Mucosa of stomach (tissue), 1 donor: ENCODE measurements at regions not wholly inside any gene's neighbourhood (a gene's known extent, or its start where the extent isn't known, plus 50 kb on each side); places are given as distances from the start of the nearest gene placed in this dataset.

Experiments used
- H3K27me3 ChIP-seq: one replicate; pipeline ENCODE4 v1.7.0; 2013; ENCODE audit warnings: mild to moderate bottlenecking, low read length; ENCODE audit not compliant: control insufficient read depth, insufficient read depth
- H3K36me3 ChIP-seq: one replicate; pipeline ENCODE4 v1.7.0; 2013; ENCODE audit warnings: low read length; ENCODE audit not compliant: control insufficient read depth, insufficient read depth
- H3K4me1 ChIP-seq: one replicate; pipeline ENCODE4 v1.7.0; 2013; ENCODE audit warnings: mild to moderate bottlenecking, low read length; ENCODE audit not compliant: control insufficient read depth, insufficient read depth
- H3K4me3 ChIP-seq: one replicate; pipeline ENCODE4 v1.7.0; 2013; ENCODE audit warnings: low read length
- H3K9ac ChIP-seq: one replicate; pipeline ENCODE4 v1.7.0; 2013; ENCODE audit warnings: mild to moderate bottlenecking, low read length, moderate library complexity
- H3K9me3 ChIP-seq: one replicate; pipeline ENCODE4 v1.7.0; 2013; ENCODE audit warnings: mild to moderate bottlenecking, low read length, moderate library complexity; ENCODE audit not compliant: control insufficient read depth
- donor health status: Pancreatic carcinoma.

DNA sequence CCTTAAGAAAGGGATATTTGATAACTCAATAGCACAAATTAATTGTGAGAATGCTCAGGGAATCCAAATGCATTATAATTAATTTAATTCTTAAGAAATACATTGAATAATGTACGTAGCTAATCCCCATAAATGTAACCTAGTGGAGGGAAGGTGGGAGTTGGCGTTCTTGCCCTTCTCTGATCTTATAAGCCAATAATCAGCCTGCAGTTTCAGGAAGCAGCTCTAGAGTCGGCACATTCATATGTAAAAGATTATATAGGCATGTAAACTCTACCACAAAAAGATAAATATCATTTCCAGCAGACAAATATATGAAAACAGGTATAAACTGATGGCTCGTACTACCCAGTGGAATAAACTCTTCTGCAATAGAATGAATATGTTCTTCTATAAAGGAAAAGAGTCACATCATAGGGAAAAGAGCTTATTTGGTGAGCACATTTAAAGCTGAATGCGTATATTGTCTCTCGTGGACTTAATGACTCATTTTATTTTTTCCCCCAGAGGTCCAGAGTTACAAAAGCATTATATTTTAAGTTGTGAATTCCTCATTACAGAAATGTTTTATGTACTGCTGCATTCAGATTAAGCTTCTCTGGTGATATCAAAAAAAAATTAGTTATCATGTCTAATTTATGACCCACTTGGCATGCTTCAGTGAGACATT lies 112.2 kb downstream of the TFAP2A start:
- Histone ChIP-seq H3K4me3 (no peak overlapping the region), H3K9me3 (no peaks in the 10 kb centered on the region), H3K36me3 (no peaks in the 10 kb centered on the region), H3K9ac (no peak overlapping the region), H3K27me3 (no peaks in the 10 kb centered on the region), H3K4me1 (no peaks in the 10 kb centered on the region)

DNA sequence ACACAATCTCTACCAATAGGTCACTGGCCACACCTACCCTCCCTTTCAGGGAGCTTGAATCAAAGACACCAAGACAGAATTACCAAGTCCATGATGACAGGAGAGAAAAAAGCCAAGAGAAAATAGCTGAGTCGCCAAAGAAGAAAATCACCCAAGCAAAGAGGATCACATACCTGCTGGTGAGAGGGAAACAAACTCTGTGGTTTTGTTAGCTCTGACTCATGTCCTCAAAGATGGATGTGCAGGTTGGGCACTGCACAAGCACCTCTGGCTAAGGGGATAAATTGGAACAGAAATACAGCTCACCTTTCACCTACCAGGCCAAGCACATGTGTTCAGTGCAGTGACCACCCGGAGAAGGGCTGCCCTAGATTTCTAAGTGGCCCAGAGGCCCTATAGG lies 114.8 kb downstream of the TFAP2A start:
- Histone ChIP-seq H3K9ac (no peak overlapping the region), H3K27me3 (no peaks in the 10 kb centered on the region), H3K4me1 (no peaks in the 10 kb centered on the region)

DNA sequence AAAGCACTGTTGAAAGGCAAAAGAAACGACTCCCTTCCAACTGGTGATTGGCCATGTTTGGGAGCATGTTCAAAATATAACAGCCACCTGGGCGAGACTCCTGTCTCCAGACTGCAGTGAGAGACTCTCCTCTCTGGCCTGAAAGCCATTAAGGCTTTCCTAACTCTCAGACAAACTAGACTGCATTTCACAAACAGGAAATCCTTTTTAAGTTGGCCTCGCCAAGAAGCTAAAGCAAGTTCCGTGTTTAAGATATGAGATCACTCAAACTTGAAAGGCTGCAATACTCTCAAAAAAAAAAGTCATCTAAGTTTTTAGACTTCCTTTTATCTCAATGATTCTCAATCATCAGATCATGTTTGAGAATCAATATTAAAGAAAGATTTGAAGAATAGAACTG lies 117.0 kb downstream of the TFAP2A start:
- Histone ChIP-seq H3K9ac (no peak overlapping the region), H3K27me3 (no peaks in the 10 kb centered on the region), H3K36me3 (no peaks in the 10 kb centered on the region), H3K4me1 (no peaks in the 10 kb centered on the region), H3K4me3 (no peak overlapping the region), H3K9me3 (no peaks in the 10 kb centered on the region)

More for the DNA sequence above, 114.8 kb downstream of the TFAP2A start:
- Histone ChIP-seq H3K9me3 (no peaks in the 10 kb centered on the region), H3K4me3 (no peak overlapping the region), H3K36me3 (no peaks in the 10 kb centered on the region)

DNA sequence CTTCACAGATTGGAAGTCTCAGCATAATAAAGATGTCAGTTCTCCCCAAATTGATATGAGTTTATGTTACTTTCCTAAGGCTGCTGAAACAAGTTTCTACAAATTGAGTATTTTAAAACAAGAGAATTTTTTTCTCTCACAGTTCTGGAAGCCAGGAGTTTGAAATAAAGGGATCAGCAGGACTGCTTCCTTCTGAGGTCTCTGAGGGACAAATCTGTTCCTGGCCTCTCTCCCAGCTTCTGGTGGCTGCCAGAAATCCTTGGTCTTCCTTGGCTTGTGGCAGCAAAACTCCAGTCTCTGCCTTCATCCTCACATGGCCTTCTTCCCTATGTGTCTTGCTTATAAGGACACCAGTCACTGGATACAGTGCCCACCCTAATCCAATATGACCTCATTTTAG lies 136.1 kb downstream of the TFAP2A start:
- Histone ChIP-seq H3K9me3 (no peaks in the 10 kb centered on the region), H3K4me3 (no peak overlapping the region), H3K4me1 (no peaks in the 10 kb centered on the region), H3K27me3 (no peaks in the 10 kb centered on the region), H3K36me3 (no peaks in the 10 kb centered on the region), H3K9ac (no peak overlapping the region)

DNA sequence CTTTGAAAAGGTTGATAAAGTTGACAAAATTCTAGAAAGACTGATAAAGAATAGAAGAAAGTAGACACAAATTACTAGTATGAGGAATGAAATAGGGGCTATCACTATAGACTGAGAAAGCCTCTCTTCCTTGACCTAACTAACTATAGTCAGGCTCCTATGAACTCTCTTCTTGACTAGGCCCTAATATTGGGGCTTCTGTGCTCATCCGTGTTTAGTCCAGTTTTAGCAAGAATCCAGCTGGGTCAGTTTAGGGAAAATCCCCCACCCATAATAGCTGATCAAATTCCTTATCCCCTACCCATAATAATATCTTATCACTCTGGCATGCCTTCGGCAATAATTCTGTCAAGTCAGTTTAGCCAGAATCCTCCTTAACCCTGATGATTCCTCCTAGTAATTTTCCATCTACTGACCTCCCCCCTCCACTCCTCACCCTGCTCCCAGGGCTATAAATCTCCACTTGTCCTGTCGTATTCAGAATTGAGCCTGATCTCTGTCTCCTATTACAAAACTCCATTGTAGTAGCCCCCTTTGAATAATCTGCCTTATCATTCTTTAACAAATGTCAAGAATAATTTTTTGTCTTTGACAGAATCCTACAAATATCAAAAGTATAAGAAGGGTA lies 138.1 kb downstream of the TFAP2A start:
- Histone ChIP-seq H3K27me3 (no peaks in the 10 kb centered on the region), H3K36me3 (no peaks in the 10 kb centered on the region), H3K9me3 (no peaks in the 10 kb centered on the region), H3K4me1 (no peaks in the 10 kb centered on the region), H3K4me3 (no peak overlapping the region), H3K9ac (no peak overlapping the region)

DNA sequence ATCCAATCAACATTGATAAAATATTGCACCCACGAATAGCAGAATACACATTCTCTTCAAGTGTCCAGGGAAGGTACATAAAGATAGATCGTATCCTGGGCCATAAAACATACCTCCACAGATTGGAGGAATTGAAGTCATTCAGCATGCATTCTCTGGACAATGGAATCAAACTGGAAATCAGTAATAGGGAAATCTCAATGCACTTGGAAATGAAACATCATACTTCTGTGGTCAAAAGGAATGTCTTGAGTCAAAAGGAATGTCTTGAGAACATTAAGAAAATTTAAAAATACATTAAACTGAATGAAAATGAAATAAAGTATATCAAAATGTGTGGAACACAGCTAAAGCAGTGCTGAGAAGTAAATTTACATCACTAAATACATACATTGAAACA lies 138.8 kb downstream of the TFAP2A start:
- Histone ChIP-seq H3K27me3 (no peaks in the 10 kb centered on the region), H3K9me3 (no peaks in the 10 kb centered on the region), H3K36me3 (no peaks in the 10 kb centered on the region), H3K9ac (no peak overlapping the region), H3K4me1 (no peaks in the 10 kb centered on the region), H3K4me3 (no peak overlapping the region)

DNA sequence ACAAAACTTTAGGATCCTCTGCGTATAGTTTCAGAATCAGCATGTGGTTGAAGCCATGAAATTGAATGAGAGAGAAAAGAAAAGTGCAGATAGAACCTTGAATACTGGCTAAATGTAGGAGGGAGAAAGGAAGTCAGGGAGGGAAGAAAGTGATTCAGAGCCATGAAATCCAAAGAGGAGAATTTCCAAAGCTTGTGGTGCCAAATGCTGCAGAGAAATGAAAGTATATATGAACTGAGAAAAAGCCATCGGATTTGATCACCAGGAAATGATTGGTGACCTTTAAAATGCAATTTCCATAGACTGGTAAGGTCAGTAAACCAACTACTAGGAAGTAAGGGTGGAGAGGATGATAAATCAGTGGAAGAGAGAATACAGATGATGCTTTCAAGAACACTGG lies 142.3 kb downstream of the TFAP2A start:
- no peaks in the 10 kb centered on the region for H3K36me3 ChIP-seq
- no peaks in the 10 kb centered on the region for H3K4me1 ChIP-seq
- no peaks in the 10 kb centered on the region for H3K27me3 ChIP-seq
- H3K4me3 ChIP-seq = no peak overlapping the region
- H3K9ac ChIP-seq = no peak overlapping the region
- H3K9me3 ChIP-seq = no peaks in the 10 kb centered on the region

- Histone ChIP-seq H3K27me3 (no peaks in the 10 kb centered on the region), H3K4me1 (no peaks in the 10 kb centered on the region), H3K9ac (no peak overlapping the region), H3K9me3 (no peaks in the 10 kb centered on the region), H3K36me3 (no peaks in the 10 kb centered on the region), H3K4me3 (no peak overlapping the region)
Measured at GRCh38 chr6:10271982-10272381, 142.9 kb downstream of the TFAP2A start.

DNA sequence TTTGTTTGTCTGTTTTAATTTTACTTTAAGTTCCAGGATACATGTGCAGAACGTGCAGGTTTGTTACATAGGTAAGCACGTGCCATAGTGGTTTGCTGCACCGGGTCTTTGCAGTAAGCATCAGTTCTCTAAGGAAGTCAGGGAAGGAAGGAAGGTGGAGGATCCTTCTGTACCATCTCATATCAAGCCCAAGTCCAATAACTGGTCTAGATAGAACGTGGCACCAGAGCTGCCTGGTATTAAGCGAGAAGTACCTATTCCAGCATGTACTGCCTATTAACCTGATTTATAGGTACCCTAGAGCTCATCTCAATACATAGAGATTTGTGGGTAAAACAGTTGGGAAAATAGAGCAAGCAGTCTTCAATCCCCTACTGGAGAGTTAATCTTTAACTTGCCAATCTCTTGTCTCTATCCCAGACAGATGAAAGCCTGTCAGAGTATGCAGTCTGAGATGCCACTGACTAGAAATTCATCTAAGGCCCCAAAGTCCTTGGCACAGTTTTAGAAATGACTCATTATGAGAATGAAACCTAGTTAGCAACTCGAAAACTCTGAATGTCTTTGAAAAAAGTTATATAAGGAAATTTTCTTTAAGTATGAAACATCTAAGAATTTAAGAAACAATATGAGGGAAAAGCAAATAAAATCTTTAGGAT lies 144.9 kb downstream of the TFAP2A start:
- Histone ChIP-seq H3K9me3 (no peaks in the 10 kb centered on the region), H3K9ac (no peak overlapping the region), H3K4me1 (no peaks in the 10 kb centered on the region), H3K4me3 (no peak overlapping the region), H3K36me3 (no peaks in the 10 kb centered on the region), H3K27me3 (no peaks in the 10 kb centered on the region)

- Histone ChIP-seq H3K9me3 (no peaks in the 10 kb centered on the region), H3K36me3 (no peaks in the 10 kb centered on the region), H3K4me1 (no peaks in the 10 kb centered on the region), H3K27me3 (no peaks in the 10 kb centered on the region), H3K4me3 (no peak overlapping the region), H3K9ac (no peak overlapping the region)
Measured at GRCh38 chr6:10268611-10269310, 146.1 kb downstream of the TFAP2A start.

DNA sequence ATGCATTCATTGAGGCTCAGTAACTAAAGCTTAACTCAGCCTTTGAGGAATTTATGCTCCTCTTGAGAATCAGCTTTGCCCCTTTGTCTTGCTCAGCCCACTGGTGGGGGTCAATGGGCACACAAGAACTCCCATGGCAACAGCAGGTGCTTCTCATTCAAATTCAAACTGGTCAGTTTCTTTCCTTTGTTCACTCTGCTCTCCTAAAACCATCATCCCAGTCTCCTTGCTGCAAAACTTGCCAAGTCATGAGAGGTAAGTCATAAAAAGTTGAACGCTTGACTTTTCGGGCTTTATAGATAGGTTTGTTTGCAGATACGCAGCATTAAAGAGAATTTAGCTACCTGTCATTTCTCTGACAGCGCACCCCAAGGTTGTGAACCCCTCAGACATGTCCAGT lies 146.8 kb downstream of the TFAP2A start:
- Histone ChIP-seq H3K4me3 (no peak overlapping the region), H3K4me1 (no peaks in the 10 kb centered on the region), H3K36me3 (no peaks in the 10 kb centered on the region), H3K9ac (no peak overlapping the region), H3K9me3 (no peaks in the 10 kb centered on the region), H3K27me3 (no peaks in the 10 kb centered on the region)

DNA sequence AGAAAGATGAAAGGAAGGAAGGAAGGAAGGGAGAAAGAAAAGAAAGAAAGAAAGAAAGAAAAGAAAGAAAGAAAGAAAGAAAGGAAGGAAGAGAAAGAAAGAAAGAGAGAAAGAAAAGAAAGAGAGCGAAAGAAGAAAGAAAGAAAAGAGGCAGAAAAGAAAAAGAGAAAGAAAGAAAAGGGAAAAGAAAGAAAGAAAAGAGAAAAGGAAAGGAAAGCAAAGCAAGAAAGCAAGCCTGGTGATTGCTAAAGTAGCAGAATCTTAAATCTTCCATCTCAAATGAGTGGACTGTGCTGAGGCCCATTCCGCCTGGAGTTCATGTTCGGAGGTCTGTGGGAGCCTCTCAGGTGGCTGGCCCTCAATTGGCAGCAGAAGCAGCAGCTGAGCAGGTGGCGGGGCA lies 148.4 kb downstream of the TFAP2A start:
- Histone ChIP-seq H3K4me1 (no peaks in the 10 kb centered on the region), H3K4me3 (no peak overlapping the region), H3K9ac (no peak overlapping the region), H3K27me3 (no peaks in the 10 kb centered on the region), H3K9me3 (no peaks in the 10 kb centered on the region), H3K36me3 (no peaks in the 10 kb centered on the region)
